ENCODE measurements at regions not wholly inside any gene's neighbourhood (a gene's known extent, or its start where the extent isn't known, plus 50 kb on each side); places are given as distances from the start of the nearest gene placed in this dataset.
"Not testable (repeated sequence)": the region's sequence is repeated elsewhere in the genome, so short reads cannot be mapped to it uniquely, and the experiment has no call there.

GRCh38 chr6:71360556-71361335 lies 72.1 kb downstream of the OGFRL1 start:
- DNase-seq (ENCODE audit: low spot score); FAIRE-seq: not testable (repeated sequence)

- DNase-seq (ENCODE audit: low spot score) (no peak), FAIRE-seq (no peak)
These were observed 76.4 kb downstream of the OGFRL1 start for GRCh38 chr6:71364889-71365542.

GRCh38 chr6:71367756-71368155 lies 79.1 kb downstream of the OGFRL1 start:
- FAIRE-seq: no peak
- DNase-seq (ENCODE audit: low spot score): no peak

GRCh38 chr6:71368284-71368683 lies 79.7 kb downstream of the OGFRL1 start:
- FAIRE-seq (no peak), DNase-seq (ENCODE audit: low spot score) (no peak)

- FAIRE-seq: no peak
- no peak for DNase-seq (ENCODE audit: low spot score)
These were observed 82.9 kb downstream of the OGFRL1 start for GRCh38 chr6:71371559-71371958.

- FAIRE-seq (no peak), DNase-seq (ENCODE audit: low spot score) (no peak)
These were observed 85.3 kb downstream of the OGFRL1 start for GRCh38 chr6:71373943-71374342.

- FAIRE-seq (no peak), DNase-seq (ENCODE audit: low spot score) (peak; percentile 49)
These were observed 87.1 kb downstream of the OGFRL1 start for GRCh38 chr6:71375676-71376075.

GRCh38 chr6:71376830-71377229 lies 88.2 kb downstream of the OGFRL1 start:
- DNase-seq (ENCODE audit: low spot score): no peak
- FAIRE-seq: no peak

GRCh38 chr6:71383476-71383875 lies 94.9 kb downstream of the OGFRL1 start:
- DNase-seq (ENCODE audit: low spot score): no peak
- FAIRE-seq: no peak

GRCh38 chr6:71383901-71384489 lies 95.4 kb downstream of the OGFRL1 start:
- no peak for FAIRE-seq

GRCh38 chr6:71385111-71385822 lies 96.7 kb downstream of the OGFRL1 start:
- DNase-seq (ENCODE audit: low spot score) (no peak), FAIRE-seq (no peak)

More at GRCh38 chr6:71383901-71384489, 95.4 kb downstream of the OGFRL1 start:
- DNase-seq (ENCODE audit: low spot score): no peak

GRCh38 chr6:71386215-71386614 lies 97.6 kb downstream of the OGFRL1 start:
- no peak for DNase-seq (ENCODE audit: low spot score)
- FAIRE-seq: no peak

GRCh38 chr6:71387179-71387578 lies 98.6 kb downstream of the OGFRL1 start:
- no peak for DNase-seq (ENCODE audit: low spot score)
- no peak for FAIRE-seq

- no peak for FAIRE-seq
- no peak for DNase-seq (ENCODE audit: low spot score)
These were observed 99.6 kb downstream of the OGFRL1 start for GRCh38 chr6:71388068-71388744.

GRCh38 chr6:71388856-71389527 lies 100.4 kb downstream of the OGFRL1 start:
- FAIRE-seq (no peak), DNase-seq (ENCODE audit: low spot score) (no peak)

GRCh38 chr6:71391126-71391525 lies 102.5 kb downstream of the OGFRL1 start:
- FAIRE-seq (no peak), DNase-seq (ENCODE audit: low spot score) (no peak)

- DNase-seq (ENCODE audit: low spot score): no peak
- FAIRE-seq: no peak
These were observed 103.7 kb downstream of the OGFRL1 start for GRCh38 chr6:71392276-71392675.

- no peak for DNase-seq (ENCODE audit: low spot score)
- FAIRE-seq: no peak
These were observed 104.9 kb downstream of the OGFRL1 start for GRCh38 chr6:71393471-71393870.

GRCh38 chr6:71393981-71394432 lies 105.4 kb downstream of the OGFRL1 start:
- DNase-seq (ENCODE audit: low spot score) (no peak), FAIRE-seq (no peak)

- no peak for DNase-seq (ENCODE audit: low spot score)
- FAIRE-seq: no peak
These were observed 106.3 kb downstream of the OGFRL1 start for GRCh38 chr6:71394926-71395325.
